ENCODE measurements at regions not wholly inside any gene's neighbourhood (a gene's known extent, or its start where the extent isn't known, plus 50 kb on each side); places are given as distances from the start of the nearest gene placed in this dataset.

GRCh38 chr4:12778706-12779105, 705.4 kb downstream of the RAB28 start:
- TF ChIP-seq REST (IDR thresholded peaks at IDR 0.05; ENCODE audit: insufficient read depth in 1 of 2, low read depth in 2 of 2, low read length in 2 of 2) = no peak
- TF ChIP-seq SIN3A (IDR thresholded peaks at IDR 0.05; ENCODE audit: borderline replicate concordance, insufficient read depth, low read length) = no peak
- no peak for TF ChIP-seq FOXP2 (optimal IDR thresholded peaks at IDR 0.05; ENCODE audit: borderline replicate concordance, extremely low read depth, extremely low read length, insufficient read depth)

GRCh38 chr4:12778191-12778590, 705.9 kb downstream of the RAB28 start:
- TF ChIP-seq TAF1 (IDR thresholded peaks at IDR 0.05; ENCODE audit: borderline replicate concordance, insufficient read depth, low read length) (no peak), POLR2AphosphoS5 (IDR thresholded peaks at IDR 0.05; ENCODE audit: low read depth, low read length) (no peak), REST (IDR thresholded peaks at IDR 0.05; ENCODE audit: insufficient read depth in 1 of 2, low read depth in 2 of 2, low read length in 2 of 2) (no peak), FOXP2 (optimal IDR thresholded peaks at IDR 0.05; ENCODE audit: borderline replicate concordance, extremely low read depth, extremely low read length, insufficient read depth) (no peak), SIN3A (IDR thresholded peaks at IDR 0.05; ENCODE audit: borderline replicate concordance, insufficient read depth, low read length) (no peak)

- no peak for TF ChIP-seq POLR2AphosphoS5 (IDR thresholded peaks at IDR 0.05; ENCODE audit: low read depth, low read length)
- no peak for TF ChIP-seq REST (IDR thresholded peaks at IDR 0.05; ENCODE audit: insufficient read depth in 1 of 2, low read depth in 2 of 2, low read length in 2 of 2)
- TF ChIP-seq SIN3A (IDR thresholded peaks at IDR 0.05; ENCODE audit: borderline replicate concordance, insufficient read depth, low read length) = no peak
- no peak for TF ChIP-seq TAF1 (IDR thresholded peaks at IDR 0.05; ENCODE audit: borderline replicate concordance, insufficient read depth, low read length)
- no peak for TF ChIP-seq FOXP2 (optimal IDR thresholded peaks at IDR 0.05; ENCODE audit: borderline replicate concordance, extremely low read depth, extremely low read length, insufficient read depth)
Measured at GRCh38 chr4:12770351-12770750, 713.8 kb downstream of the RAB28 start.

- TF ChIP-seq TAF1 (IDR thresholded peaks at IDR 0.05; ENCODE audit: borderline replicate concordance, insufficient read depth, low read length) (no peak), POLR2AphosphoS5 (IDR thresholded peaks at IDR 0.05; ENCODE audit: low read depth, low read length) (no peak), FOXP2 (optimal IDR thresholded peaks at IDR 0.05; ENCODE audit: borderline replicate concordance, extremely low read depth, extremely low read length, insufficient read depth) (no peak), REST (IDR thresholded peaks at IDR 0.05; ENCODE audit: insufficient read depth in 1 of 2, low read depth in 2 of 2, low read length in 2 of 2) (no peak), SIN3A (IDR thresholded peaks at IDR 0.05; ENCODE audit: borderline replicate concordance, insufficient read depth, low read length) (no peak)
Measured at GRCh38 chr4:12761694-12762093, 722.4 kb downstream of the RAB28 start.

GRCh38 chr4:12747154-12747553, 737.0 kb downstream of the RAB28 start:
- TF ChIP-seq FOXP2 (optimal IDR thresholded peaks at IDR 0.05; ENCODE audit: borderline replicate concordance, extremely low read depth, extremely low read length, insufficient read depth) (no peak), POLR2AphosphoS5 (IDR thresholded peaks at IDR 0.05; ENCODE audit: low read depth, low read length) (no peak), TAF1 (IDR thresholded peaks at IDR 0.05; ENCODE audit: borderline replicate concordance, insufficient read depth, low read length) (no peak), REST (IDR thresholded peaks at IDR 0.05; ENCODE audit: insufficient read depth in 1 of 2, low read depth in 2 of 2, low read length in 2 of 2) (no peak), SIN3A (IDR thresholded peaks at IDR 0.05; ENCODE audit: borderline replicate concordance, insufficient read depth, low read length) (no peak)
